ENCODE measurements at regions not wholly inside any gene's neighbourhood (a gene's known extent, or its start where the extent isn't known, plus 50 kb on each side); places are given as distances from the start of the nearest gene placed in this dataset.

- TF ChIP-seq, protein P1, sequence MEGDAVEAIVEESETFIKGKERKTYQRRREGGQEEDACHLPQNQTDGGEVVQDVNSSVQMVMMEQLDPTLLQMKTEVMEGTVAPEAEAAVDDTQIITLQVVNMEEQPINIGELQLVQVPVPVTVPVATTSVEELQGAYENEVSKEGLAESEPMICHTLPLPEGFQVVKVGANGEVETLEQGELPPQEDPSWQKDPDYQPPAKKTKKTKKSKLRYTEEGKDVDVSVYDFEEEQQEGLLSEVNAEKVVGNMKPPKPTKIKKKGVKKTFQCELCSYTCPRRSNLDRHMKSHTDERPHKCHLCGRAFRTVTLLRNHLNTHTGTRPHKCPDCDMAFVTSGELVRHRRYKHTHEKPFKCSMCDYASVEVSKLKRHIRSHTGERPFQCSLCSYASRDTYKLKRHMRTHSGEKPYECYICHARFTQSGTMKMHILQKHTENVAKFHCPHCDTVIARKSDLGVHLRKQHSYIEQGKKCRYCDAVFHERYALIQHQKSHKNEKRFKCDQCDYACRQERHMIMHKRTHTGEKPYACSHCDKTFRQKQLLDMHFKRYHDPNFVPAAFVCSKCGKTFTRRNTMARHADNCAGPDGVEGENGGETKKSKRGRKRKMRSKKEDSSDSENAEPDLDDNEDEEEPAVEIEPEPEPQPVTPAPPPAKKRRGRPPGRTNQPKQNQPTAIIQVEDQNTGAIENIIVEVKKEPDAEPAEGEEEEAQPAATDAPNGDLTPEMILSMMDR (IDR thresholded peaks at IDR 0.05): no peak
- no peak for TF ChIP-seq POLR2AphosphoS5 (IDR thresholded peaks at IDR 0.05; ENCODE audit: low read depth, low read length)
- TF ChIP-seq REST (IDR thresholded peaks at IDR 0.05; ENCODE audit: insufficient read depth in 1 of 2, low read depth in 2 of 2, low read length in 1 of 2): no peak
- TF ChIP-seq SIN3A (IDR thresholded peaks at IDR 0.05; ENCODE audit: borderline replicate concordance, insufficient read depth, low read depth, low read length): no peak
These were observed 129.3 kb upstream of the SSTR1 start for GRCh38 chr14:38078393-38078792.
